SK-N-SH (cell line): ENCODE measurements at regions not wholly inside any gene's neighbourhood (a gene's known extent, or its start where the extent isn't known, plus 50 kb on each side); places are given as distances from the start of the nearest gene placed in this dataset.

Experiments
- CTCF ChIA-PET: fragments of 300-600, 350-600 bp; formaldehyde crosslinking; extraction: SDS; loops from one replicate; lab custom pipeline; 2021; lab: Yijun Ruan, JAX
- POLR2A ChIA-PET: fragments of 350-600 bp; sonication (Branson Sonifier 250); formaldehyde crosslinking; extraction: SDS; loops from one replicate; lab custom pipeline; 2020; ENCODE audit warnings: antibody characterized with exemption, inconsistent platforms; lab: Yijun Ruan, JAX
- DNase-seq: peaks from one replicate; pipeline ENCODE4 v3.0.0; 2012
- H2AFZ ChIP-seq: fragments of 200-600 bp; sonication (generic); 2 replicates; pipeline ENCODE4 v1.8.1; 2016; ENCODE audit warnings: antibody characterized with exemption, mild to moderate bottlenecking, low read depth
- H3F3A ChIP-seq: fragments of 200-600 bp; sonication (generic); replicated peaks from 2 replicates; pipeline ENCODE3; 2016; ENCODE audit warnings: antibody characterized with exemption, mild to moderate bottlenecking; ENCODE audit not compliant: insufficient read depth
- H3K27ac ChIP-seq, 2 experiments: fragments of 200-500 bp in 1 of 2; fragments of 200-600 bp in 1 of 2; sonication (Bioruptor generic) in 1 of 2; sonication (generic), shearing (Covaris generic) in 1 of 2; 2 replicates each; pipeline versions ENCODE4 v1.5.1 to v1.6.1; 2014 to 2016; ENCODE audit warnings: low read depth in 2 of 2, inconsistent platforms in 1 of 2, low read length in 1 of 2, mild to moderate bottlenecking in 1 of 2, mixed read lengths in 1 of 2
- H3K27me3 ChIP-seq: fragments of 200-600 bp; sonication (generic), shearing (Covaris generic); 2 replicates; pipeline ENCODE4 v1.6.1; 2016; ENCODE audit warnings: mixed run types; ENCODE audit not compliant: insufficient read depth
- H3K36me3 ChIP-seq, 2 experiments: fragments of 200-500 bp in 1 of 2; fragments of 200-600 bp in 1 of 2; sonication (Bioruptor generic) in 1 of 2; sonication (generic) in 1 of 2; replicated peaks in 1 of 2; 2 replicates each; pipeline versions ENCODE3 to v1.5.1; 2014 to 2016; ENCODE audit warnings: low read length in 1 of 2, mild to moderate bottlenecking in 1 of 2; ENCODE audit not compliant: insufficient read depth in 2 of 2, control insufficient read depth in 1 of 2
- H3K4me1 ChIP-seq, 2 experiments: fragments of 200-500 bp in 1 of 2; fragments of 200-600 bp in 1 of 2; sonication (Bioruptor generic) in 1 of 2; sonication (generic), shearing (Covaris generic) in 1 of 2; 2 replicates each; pipeline versions ENCODE4 v1.5.1 to v1.6.1; 2014 to 2016; ENCODE audit warnings: low read depth in 1 of 2, low read length in 1 of 2, mixed run types in 1 of 2; ENCODE audit not compliant: insufficient read depth in 2 of 2, control insufficient read depth in 1 of 2
- H3K4me2 ChIP-seq: fragments of 200-600 bp; sonication (generic), shearing (Covaris generic); 2 replicates; pipeline ENCODE4 v1.6.1; 2017; ENCODE audit warnings: mixed run types
- H3K4me3 ChIP-seq, 2 experiments: fragments of 200-500 bp in 1 of 2; fragments of 200-600 bp in 1 of 2; sonication (Bioruptor generic) in 1 of 2; sonication (generic), shearing (Covaris generic) in 1 of 2; 2 replicates each; pipeline versions ENCODE4 v1.5.1 to v1.8.1; 2014 to 2016; ENCODE audit warnings: low read depth in 2 of 2, inconsistent platforms in 1 of 2, low read length in 1 of 2, mild to moderate bottlenecking in 1 of 2, mixed read lengths in 1 of 2, moderate library complexity in 1 of 2
- H3K79me2 ChIP-seq: fragments of 200-600 bp; sonication (generic); 2 replicates; pipeline ENCODE4 v1.8.1; 2017; ENCODE audit warnings: mild to moderate bottlenecking; ENCODE audit not compliant: insufficient read depth
- H3K9ac ChIP-seq: fragments of 200-600 bp; sonication (generic); 2 replicates; pipeline ENCODE4 v1.6.1; 2017; ENCODE audit warnings: mixed run types
- H3K9me2 ChIP-seq: fragments of 200-600 bp; sonication (generic); 2 replicates; pipeline ENCODE4 v1.6.1; 2017; ENCODE audit warnings: mixed run types
- H3K9me3 ChIP-seq: fragments of 200-600 bp; sonication (generic); 2 replicates; pipeline ENCODE4 v1.6.1; 2017; ENCODE audit warnings: mixed run types, mild to moderate bottlenecking, moderate library complexity
- H4K20me1 ChIP-seq: fragments of 200-600 bp; sonication (generic); 2 replicates; pipeline ENCODE4 v1.6.1; 2017; ENCODE audit warnings: mild to moderate bottlenecking, mixed run types; ENCODE audit not compliant: insufficient read depth
- MAX ChIP-seq: IDR thresholded peaks from 2 replicates; pipeline ENCODE4 v1.4.0; 2012; ENCODE audit warnings: low read depth
- RXRA ChIP-seq: IDR thresholded peaks from 2 replicates; pipeline ENCODE4 v1.4.0; 2012; ENCODE audit warnings: low read depth, mild to moderate bottlenecking, borderline replicate concordance
- SIN3A ChIP-seq: IDR thresholded peaks from 2 replicates; pipeline ENCODE4 v1.6.1; 2012; ENCODE audit warnings: low read depth, mild to moderate bottlenecking, low read length, moderate library complexity, borderline replicate concordance
- SMC3 ChIP-seq: IDR thresholded peaks from 2 replicates; pipeline ENCODE4 v1.6.1; 2012; ENCODE audit warnings: low read depth, low read length, improper control_type of control experiment
- WGBS: methylation state at CpG from one replicate; pipeline ENCODE4 v1.1.6; 2017; ENCODE audit warnings: low lambda C conversion rate; 5-methylcytosine and 5-hydroxymethylcytosine counted together

- H3K27me3 ChIP-seq: no peaks in the 10 kb centered on the region
- no peaks in the 10 kb centered on the region for H3K9me3 ChIP-seq
- WGBS: 31% methylated on average over 1 of the region's 1 CpG
- POLR2A ChIA-PET: no interaction called here
- no peak for TF ChIP-seq MAX
- no peak for DNase-seq
- H4K20me1 ChIP-seq: no peaks in the 10 kb centered on the region
- H3K4me2 ChIP-seq: no peak overlapping the region
- H2AFZ ChIP-seq: no peak overlapping the region
- CTCF ChIA-PET: interaction anchor here (1.0 to 1.1 kb wide), 1 partner anchor 159 kb away, joined by 3 read pairs; no protein-coding TSS in a partner anchor
- H3K9me2 ChIP-seq: no peaks in the 10 kb centered on the region
- no peak overlapping the region for H3K27ac ChIP-seq
- no peaks in the 10 kb centered on the region; a peak in 1 of 4 replicates for H3K4me1 ChIP-seq
- H3K9ac ChIP-seq: no peak overlapping the region
- no peak overlapping the region for H3K4me3 ChIP-seq
- no peaks in the 10 kb centered on the region for H3K79me2 ChIP-seq
- peaks cover 5% of the 10 kb centered on the region for H3F3A ChIP-seq
- no peaks in the 10 kb centered on the region for H3K36me3 ChIP-seq
Measured at GRCh38 chr5:79183617-79184016, 52.3 kb upstream of the JMY start.

GRCh38 chr5:79186021-79186420 is 49.9 kb upstream of the JMY start:
- Histone ChIP-seq H3K9ac (no peak overlapping the region), H3K9me2 (no peaks in the 10 kb centered on the region), H3K4me1 (no peaks in the 10 kb centered on the region; a peak in 1 of 4 replicates), H3K9me3 (no peaks in the 10 kb centered on the region), H3K27me3 (no peaks in the 10 kb centered on the region), H3K4me3 (no peak overlapping the region), H2AFZ (no peak overlapping the region), H3K4me2 (no peak overlapping the region), H3K36me3 (no peaks in the 10 kb centered on the region), H3K27ac (no peak overlapping the region), H3K79me2 (no peaks in the 10 kb centered on the region), H3F3A (peaks cover 5% of the 10 kb centered on the region), H4K20me1 (no peaks in the 10 kb centered on the region)
- TF ChIP-seq RXRA (no peak), SIN3A (no peak), SMC3 (no peak)
- no peak for DNase-seq
- 92% methylated on average over 2 of the region's 2 CpGs for WGBS
- ChIA-PET POLR2A (no interaction called here), CTCF (interaction anchor here (1.6 kb wide), 1 partner anchor 165 kb away, joined by 3 read pairs; no protein-coding TSS in a partner anchor)
